ENCODE measurements at regions not wholly inside any gene's neighbourhood (a gene's known extent, or its start where the extent isn't known, plus 50 kb on each side); places are given as distances from the start of the nearest gene placed in this dataset.

DNA sequence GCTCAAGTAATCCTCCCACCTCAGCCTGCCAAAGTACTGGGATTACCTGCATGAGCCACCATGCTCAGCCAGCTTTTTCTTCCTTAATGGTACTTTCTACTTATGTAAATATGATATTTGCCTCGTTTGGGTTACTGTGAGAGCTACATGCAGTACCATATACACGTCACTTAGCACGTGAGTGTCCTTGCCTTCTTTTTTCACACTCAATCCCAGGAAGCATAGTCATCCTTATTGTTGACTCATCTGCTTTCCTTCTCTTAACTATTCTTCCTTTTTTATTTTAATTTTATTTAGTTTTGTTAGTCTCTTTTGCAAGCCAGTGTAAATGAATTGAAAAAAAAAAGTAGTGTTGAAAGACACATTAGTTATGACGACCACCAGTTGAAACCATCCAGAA is 205.9 kb downstream of the HIPK3 start:
- Mint-ChIP-seq H3K4me3 (ENCODE audit: low read depth, unreplicated experiment) (no peak overlapping the region), H3K4me1 (ENCODE audit: low read depth, unreplicated experiment) (no peaks in the 10 kb centered on the region), H3K27me3 (ENCODE audit: unreplicated experiment) (no peaks in the 10 kb centered on the region), H3K27ac (ENCODE audit: unreplicated experiment) (no peak overlapping the region), H3K36me3 (ENCODE audit: insufficient read depth, unreplicated experiment) (no peaks in the 10 kb centered on the region), H3K9me3 (ENCODE audit: low read depth, unreplicated experiment) (no peaks in the 10 kb centered on the region)
- CTCF ChIA-PET, result no interaction called here
- intact Hi-C loops (cut with micrococcal nuclease; ENCODE audit: unreplicated experiment), result no loop called here
- TF ChIP-seq, protein P1, sequence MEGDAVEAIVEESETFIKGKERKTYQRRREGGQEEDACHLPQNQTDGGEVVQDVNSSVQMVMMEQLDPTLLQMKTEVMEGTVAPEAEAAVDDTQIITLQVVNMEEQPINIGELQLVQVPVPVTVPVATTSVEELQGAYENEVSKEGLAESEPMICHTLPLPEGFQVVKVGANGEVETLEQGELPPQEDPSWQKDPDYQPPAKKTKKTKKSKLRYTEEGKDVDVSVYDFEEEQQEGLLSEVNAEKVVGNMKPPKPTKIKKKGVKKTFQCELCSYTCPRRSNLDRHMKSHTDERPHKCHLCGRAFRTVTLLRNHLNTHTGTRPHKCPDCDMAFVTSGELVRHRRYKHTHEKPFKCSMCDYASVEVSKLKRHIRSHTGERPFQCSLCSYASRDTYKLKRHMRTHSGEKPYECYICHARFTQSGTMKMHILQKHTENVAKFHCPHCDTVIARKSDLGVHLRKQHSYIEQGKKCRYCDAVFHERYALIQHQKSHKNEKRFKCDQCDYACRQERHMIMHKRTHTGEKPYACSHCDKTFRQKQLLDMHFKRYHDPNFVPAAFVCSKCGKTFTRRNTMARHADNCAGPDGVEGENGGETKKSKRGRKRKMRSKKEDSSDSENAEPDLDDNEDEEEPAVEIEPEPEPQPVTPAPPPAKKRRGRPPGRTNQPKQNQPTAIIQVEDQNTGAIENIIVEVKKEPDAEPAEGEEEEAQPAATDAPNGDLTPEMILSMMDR (IDR thresholded peaks at IDR 0.05; ENCODE audit: unreplicated experiment), result no peak
- no peak for DNase-seq
- BruUV-seq (replicated peaks), result no TSS peak

- CTCF ChIA-PET, result no interaction called here
- Mint-ChIP-seq H3K36me3 (ENCODE audit: insufficient read depth, unreplicated experiment) (no peaks in the 10 kb centered on the region), H3K4me3 (ENCODE audit: low read depth, unreplicated experiment) (no peak overlapping the region), H3K27me3 (ENCODE audit: unreplicated experiment) (no peaks in the 10 kb centered on the region), H3K27ac (ENCODE audit: unreplicated experiment) (no peak overlapping the region), H3K9me3 (ENCODE audit: low read depth, unreplicated experiment) (no peaks in the 10 kb centered on the region), H3K4me1 (ENCODE audit: low read depth, unreplicated experiment) (no peaks in the 10 kb centered on the region)
- DNase-seq, result no peak
- TF ChIP-seq, protein P1 (IDR thresholded peaks at IDR 0.05; ENCODE audit: unreplicated experiment), result no peak
- no TSS peak for BruUV-seq (replicated peaks)
- intact Hi-C loops (cut with micrococcal nuclease; ENCODE audit: unreplicated experiment), result no loop called here
Observed at GRCh38 chr11:33461369-33462125, 204.4 kb downstream of the HIPK3 start.

DNA sequence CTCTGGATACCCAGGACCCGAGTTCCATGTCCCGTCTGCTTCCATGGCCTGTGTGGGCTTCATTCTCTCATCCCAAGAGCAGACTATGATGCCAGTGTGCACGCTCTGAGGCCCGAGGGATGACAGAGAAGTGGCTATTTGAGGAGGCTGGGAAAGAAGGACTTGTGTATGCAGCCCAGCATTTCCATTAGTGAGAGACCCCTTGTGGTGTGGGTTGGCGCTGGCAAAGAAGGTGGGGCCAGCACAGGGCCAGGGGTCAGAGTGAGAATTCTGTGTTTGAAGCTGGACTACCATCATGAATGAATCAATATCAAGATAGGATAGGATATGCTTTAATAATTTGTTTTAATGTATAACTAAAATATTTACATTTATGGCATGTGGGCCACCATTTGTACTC is 200.8 kb downstream of the HIPK3 start:
- H3K4me3 Mint-ChIP-seq (ENCODE audit: low read depth, unreplicated experiment), result no peak overlapping the region
- no peaks in the 10 kb centered on the region for H3K27me3 Mint-ChIP-seq (ENCODE audit: unreplicated experiment)
- no peaks in the 10 kb centered on the region for H3K36me3 Mint-ChIP-seq (ENCODE audit: insufficient read depth, unreplicated experiment)
- CTCF ChIA-PET, result no interaction called here
- H3K27ac Mint-ChIP-seq (ENCODE audit: unreplicated experiment), result no peak overlapping the region
- peaks cover 4% of the 10 kb centered on the region for H3K4me1 Mint-ChIP-seq (ENCODE audit: low read depth, unreplicated experiment)
- no TSS peak for BruUV-seq (replicated peaks)
- H3K9me3 Mint-ChIP-seq (ENCODE audit: low read depth, unreplicated experiment), result no peaks in the 10 kb centered on the region
- no peak for DNase-seq
- TF ChIP-seq, protein P1 (IDR thresholded peaks at IDR 0.05; ENCODE audit: unreplicated experiment), result no peak
- intact Hi-C loops (cut with micrococcal nuclease; ENCODE audit: unreplicated experiment), result no loop called here

DNA sequence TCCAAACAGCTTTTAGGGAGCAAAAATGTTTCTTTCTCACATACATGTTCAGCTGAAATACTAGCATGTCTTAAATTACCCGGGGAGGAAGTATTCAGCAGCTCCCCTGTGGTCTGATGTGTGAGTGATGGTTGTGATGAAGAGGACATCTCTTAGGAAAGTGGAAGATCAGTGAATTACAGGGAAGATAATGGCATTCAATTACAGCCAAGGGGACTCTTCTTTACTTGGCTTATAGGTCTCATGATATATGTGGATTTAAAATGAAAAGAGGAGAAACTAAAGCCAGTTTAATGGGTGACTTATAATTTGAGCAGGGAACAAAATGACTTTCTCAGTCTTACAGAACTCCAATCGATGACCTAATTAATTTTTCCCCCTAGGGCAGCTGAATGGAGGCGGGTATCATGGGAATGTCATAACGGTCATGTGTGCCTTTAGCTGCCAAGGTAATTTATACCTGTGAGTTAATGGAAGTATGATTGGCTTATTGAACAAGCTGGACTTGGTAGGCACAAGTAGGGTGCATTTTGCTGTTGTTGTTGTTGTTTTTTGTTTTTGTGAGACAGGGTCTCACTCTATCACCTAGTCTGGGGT is 198.8 kb downstream of the HIPK3 start:
- no TSS peak for BruUV-seq (replicated peaks)
- no peaks in the 10 kb centered on the region for H3K36me3 Mint-ChIP-seq (ENCODE audit: insufficient read depth, unreplicated experiment)
- H3K9me3 Mint-ChIP-seq (ENCODE audit: low read depth, unreplicated experiment), result no peaks in the 10 kb centered on the region
- CTCF ChIA-PET, result no interaction called here
- DNase-seq, result no peak
- peaks cover 9% of the 10 kb centered on the region for H3K4me1 Mint-ChIP-seq (ENCODE audit: low read depth, unreplicated experiment)
- H3K4me3 Mint-ChIP-seq (ENCODE audit: low read depth, unreplicated experiment), result no peak overlapping the region
- intact Hi-C loops (cut with micrococcal nuclease; ENCODE audit: unreplicated experiment), result no loop called here
- TF ChIP-seq, protein P1 (IDR thresholded peaks at IDR 0.05; ENCODE audit: unreplicated experiment), result no peak
- H3K27me3 Mint-ChIP-seq (ENCODE audit: unreplicated experiment), result no peaks in the 10 kb centered on the region
- H3K27ac Mint-ChIP-seq (ENCODE audit: unreplicated experiment), result no peak overlapping the region

All from Calu3 (cell line).